ENCODE measurements at regions not wholly inside any gene's neighbourhood (a gene's known extent, or its start where the extent isn't known, plus 50 kb on each side); places are given as distances from the start of the nearest gene placed in this dataset.

GRCh38 chr11:112460141-112460540 lies 199.5 kb upstream of the PLET1 start:
- no peak for DNase-seq (ENCODE audit: low read depth in 1 of 2, low spot score in 1 of 2)

GRCh38 chr11:112464949-112465348 lies 204.3 kb upstream of the PLET1 start:
- DNase-seq (ENCODE audit: low read depth in 1 of 2, low spot score in 1 of 2), result no peak

- DNase-seq (ENCODE audit: low read depth in 1 of 2, low spot score in 1 of 2), result no peak
Observed at GRCh38 chr11:112465433-112466024, 204.9 kb upstream of the PLET1 start.

- no peak for DNase-seq (ENCODE audit: low read depth in 1 of 2, low spot score in 1 of 2)
Observed at GRCh38 chr11:112467721-112468120, 207.1 kb upstream of the PLET1 start.

- no peak for DNase-seq (ENCODE audit: low read depth in 1 of 2, low spot score in 1 of 2)
Observed at GRCh38 chr11:112469376-112469775, 208.7 kb upstream of the PLET1 start.

GRCh38 chr11:112470355-112470754 lies 209.7 kb upstream of the PLET1 start:
- DNase-seq (ENCODE audit: low read depth in 1 of 2, low spot score in 1 of 2), result no peak

GRCh38 chr11:112471731-112472130 lies 211.1 kb upstream of the PLET1 start:
- no peak for DNase-seq (ENCODE audit: low read depth in 1 of 2, low spot score in 1 of 2)

GRCh38 chr11:112477152-112477551 lies 216.5 kb upstream of the PLET1 start:
- no peak for DNase-seq (ENCODE audit: low read depth in 1 of 2, low spot score in 1 of 2)

- DNase-seq (ENCODE audit: low read depth in 1 of 2, low spot score in 1 of 2), result no peak
Observed at GRCh38 chr11:112477581-112478317, 217.1 kb upstream of the PLET1 start.

- DNase-seq (ENCODE audit: low read depth in 1 of 2, low spot score in 1 of 2), result no peak
Observed at GRCh38 chr11:112478806-112479205, 218.1 kb upstream of the PLET1 start.

- no peak for DNase-seq (ENCODE audit: low read depth in 1 of 2, low spot score in 1 of 2)
Observed at GRCh38 chr11:112481431-112481830, 220.8 kb upstream of the PLET1 start.

GRCh38 chr11:112481893-112482292 lies 221.2 kb upstream of the PLET1 start:
- no peak for DNase-seq (ENCODE audit: low read depth in 1 of 2, low spot score in 1 of 2)

GRCh38 chr11:112485280-112485679 lies 224.6 kb upstream of the PLET1 start:
- DNase-seq (ENCODE audit: low read depth in 1 of 2, low spot score in 1 of 2), result no peak

GRCh38 chr11:112497826-112498225 lies 237.2 kb upstream of the PLET1 start:
- no peak for DNase-seq (ENCODE audit: low read depth in 1 of 2, low spot score in 1 of 2)

- no peak for DNase-seq (ENCODE audit: low read depth in 1 of 2, low spot score in 1 of 2)
Observed at GRCh38 chr11:112498701-112499100, 238.0 kb upstream of the PLET1 start.

- DNase-seq (ENCODE audit: low read depth in 1 of 2, low spot score in 1 of 2), result no peak
Observed at GRCh38 chr11:112499153-112499880, 238.7 kb upstream of the PLET1 start.

- no peak for DNase-seq (ENCODE audit: low read depth in 1 of 2, low spot score in 1 of 2)
Observed at GRCh38 chr11:112499881-112500204, 239.2 kb upstream of the PLET1 start.

GRCh38 chr11:112503410-112503809 lies 242.8 kb upstream of the PLET1 start:
- DNase-seq (ENCODE audit: low read depth in 1 of 2, low spot score in 1 of 2), result no peak

- DNase-seq (ENCODE audit: low read depth in 1 of 2, low spot score in 1 of 2), result no peak
Observed at GRCh38 chr11:112504056-112504455, 243.4 kb upstream of the PLET1 start.

GRCh38 chr11:112506852-112507251 lies 246.2 kb upstream of the PLET1 start:
- no peak for DNase-seq (ENCODE audit: low read depth in 1 of 2, low spot score in 1 of 2)

GRCh38 chr11:112507281-112507680 lies 246.6 kb upstream of the PLET1 start:
- DNase-seq (ENCODE audit: low read depth in 1 of 2, low spot score in 1 of 2), result no peak

- DNase-seq (ENCODE audit: low read depth in 1 of 2, low spot score in 1 of 2), result no peak
Observed at GRCh38 chr11:112508750-112509149, 248.1 kb upstream of the PLET1 start.
